Cardiac muscle cell (in vitro differentiated cells and primary cell): ENCODE measurements at regions not wholly inside any gene's neighbourhood (a gene's known extent, or its start where the extent isn't known, plus 50 kb on each side); places are given as distances from the start of the nearest gene placed in this dataset.

ENCODE experiments used
- DNase-seq, 2 donors: peaks; one replicate each; pipeline versions ENCODE4 v3.0.0 to v3.0.0-alpha.2; 2010 to 2017; ENCODE audit warnings: low read depth in 1 of 2, low spot score in 1 of 2
- H3K27ac ChIP-seq: fragments of 200-600 bp; sonication (generic); 2 replicates; pipeline ENCODE4 v1.5.1; 2016
- H3K27me3 ChIP-seq: fragments of 200-600 bp; sonication (generic); 2 replicates; pipeline ENCODE4 v1.6.0; 2016; ENCODE audit warnings: control low read depth
- H3K36me3 ChIP-seq: fragments of 200-600 bp; sonication (generic); 2 replicates; pipeline ENCODE4 v1.5.1; 2016; ENCODE audit warnings: control low read depth
- H3K4me1 ChIP-seq: fragments of 200-600 bp; sonication (generic); 2 replicates; pipeline ENCODE4 v1.8.1; 2017; ENCODE audit warnings: low read depth, mild to moderate bottlenecking, mixed run types
- H3K4me3 ChIP-seq: fragments of 200-600 bp; sonication (generic); 2 replicates; pipeline ENCODE4 v1.5.1; 2016; ENCODE audit warnings: mild to moderate bottlenecking
- H3K9me3 ChIP-seq: fragments of 200-600 bp; sonication (generic); 2 replicates; pipeline ENCODE4 v1.5.1; 2017; ENCODE audit warnings: low read depth, mild to moderate bottlenecking, control low read depth
- CTCF ChIP-seq: IDR thresholded peaks from 2 replicates; pipeline ENCODE4 v1.5.1; 2012; ENCODE audit warnings: low read depth, mild to moderate bottlenecking, low read length

GRCh38 chr12:76263696-76264095 lies 84.5 kb downstream of the BBS10 start:
- no peak overlapping the region for H3K4me3 ChIP-seq
- no peaks in the 10 kb centered on the region for H3K4me1 ChIP-seq
- no peak for DNase-seq
- no peaks in the 10 kb centered on the region for H3K36me3 ChIP-seq
- TF ChIP-seq CTCF = no peak
- no peak overlapping the region for H3K27ac ChIP-seq
- no peaks in the 10 kb centered on the region for H3K27me3 ChIP-seq
- H3K9me3 ChIP-seq = no peaks in the 10 kb centered on the region

- H3K4me3 ChIP-seq = no peak overlapping the region
- H3K36me3 ChIP-seq = no peaks in the 10 kb centered on the region
- no peak overlapping the region for H3K27ac ChIP-seq
- peak in 1 of 2 donors; percentile 54 for DNase-seq
- H3K27me3 ChIP-seq = no peaks in the 10 kb centered on the region
- no peak for TF ChIP-seq CTCF
- no peaks in the 10 kb centered on the region for H3K9me3 ChIP-seq
- H3K4me1 ChIP-seq = no peaks in the 10 kb centered on the region
These were observed 87.8 kb downstream of the BBS10 start for GRCh38 chr12:76260390-76260748.

GRCh38 chr12:76259660-76260389 lies 88.4 kb downstream of the BBS10 start:
- Histone ChIP-seq H3K4me3 (no peak overlapping the region), H3K27me3 (no peaks in the 10 kb centered on the region), H3K4me1 (no peaks in the 10 kb centered on the region), H3K36me3 (no peaks in the 10 kb centered on the region), H3K9me3 (no peaks in the 10 kb centered on the region), H3K27ac (no peak overlapping the region)
- peak in 1 of 2 donors; percentile 90 for DNase-seq
- TF ChIP-seq CTCF = no peak

GRCh38 chr12:76259106-76259505 lies 89.1 kb downstream of the BBS10 start:
- Histone ChIP-seq H3K4me1 (no peaks in the 10 kb centered on the region), H3K4me3 (no peak overlapping the region), H3K36me3 (no peaks in the 10 kb centered on the region), H3K27me3 (no peaks in the 10 kb centered on the region), H3K27ac (no peak overlapping the region), H3K9me3 (no peaks in the 10 kb centered on the region)
- no peak for TF ChIP-seq CTCF
- peak in 1 of 2 donors; percentile 39 for DNase-seq

- DNase-seq = no peak
- no peak for TF ChIP-seq CTCF
- no peaks in the 10 kb centered on the region for H3K27me3 ChIP-seq
These were observed 91.3 kb downstream of the BBS10 start for GRCh38 chr12:76256904-76257303.

More at GRCh38 chr12:76256904-76257303, 91.3 kb downstream of the BBS10 start:
- Histone ChIP-seq H3K4me1 (no peaks in the 10 kb centered on the region), H3K36me3 (no peaks in the 10 kb centered on the region), H3K27ac (no peak overlapping the region), H3K4me3 (no peak overlapping the region), H3K9me3 (no peaks in the 10 kb centered on the region)
